GF-D8 (cell line): ENCODE measurements at regions not wholly inside any gene's neighbourhood (a gene's known extent, or its start where the extent isn't known, plus 50 kb on each side); places are given as distances from the start of the nearest gene placed in this dataset.
"Not testable (repeated sequence)": the region's sequence is repeated elsewhere in the genome, so short reads cannot be mapped to it uniquely, and the experiment has no call there.

Experiments
- DNase-seq: peaks from one replicate; lab custom pipeline; 2025; lab: John Stamatoyannopoulos, UW

DNA sequence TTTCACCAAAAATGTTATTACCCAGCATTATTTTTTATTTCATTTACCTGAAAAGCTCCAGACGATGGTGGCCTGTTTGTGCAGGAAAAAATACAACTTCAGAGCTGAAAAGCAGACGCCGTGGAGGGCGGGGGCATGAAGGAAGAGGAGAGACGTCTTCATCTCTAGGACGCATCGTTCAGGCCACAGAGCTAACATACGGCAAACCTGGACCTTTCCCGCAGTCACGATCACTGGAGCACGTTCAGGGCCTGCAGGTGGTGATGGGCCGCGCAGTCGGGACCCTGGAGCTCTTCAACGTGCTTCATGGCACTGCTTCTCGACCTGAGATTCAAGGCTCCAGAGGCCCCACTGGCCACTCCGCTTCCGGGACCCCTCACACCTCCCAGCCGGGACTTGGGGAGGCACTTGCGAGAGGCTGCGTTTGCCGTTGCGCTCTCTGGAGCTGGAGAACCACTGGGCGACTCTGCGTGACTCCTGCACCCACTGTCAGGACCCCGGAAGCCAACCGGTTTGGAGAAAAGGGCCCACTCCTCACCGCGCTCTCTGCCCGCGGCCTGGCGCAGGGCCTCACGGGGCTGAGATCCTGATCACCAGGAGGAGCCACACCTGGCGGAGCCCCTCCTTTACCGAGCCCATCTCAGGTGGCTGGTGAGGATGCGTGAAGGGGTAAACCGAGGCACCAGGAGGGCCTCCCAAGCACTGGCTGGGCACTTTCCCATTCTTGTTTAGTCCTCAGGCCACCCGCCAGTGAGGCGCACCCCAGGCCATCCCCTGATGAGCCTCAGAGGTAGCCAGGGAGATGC lies 164.4 kb upstream of the AFDN start:
- no peak for DNase-seq

DNA sequence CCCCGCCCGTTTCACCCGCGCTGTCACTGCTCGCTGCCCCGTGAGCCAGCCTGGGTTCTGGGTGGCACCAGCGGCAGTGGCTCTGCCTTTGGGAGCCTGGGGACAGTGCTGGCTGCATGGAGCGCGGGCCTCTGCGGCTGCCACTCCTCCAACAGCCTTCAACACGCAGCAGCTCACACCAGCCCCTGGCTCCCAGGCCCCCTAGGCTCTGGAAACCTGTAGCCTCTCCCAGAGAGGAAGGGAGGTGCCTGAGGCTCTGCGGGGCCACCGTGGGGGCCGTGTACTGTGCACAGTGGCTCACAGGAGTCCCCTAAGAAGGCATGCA lies 163.9 kb upstream of the AFDN start:
- no peak for DNase-seq

DNA sequence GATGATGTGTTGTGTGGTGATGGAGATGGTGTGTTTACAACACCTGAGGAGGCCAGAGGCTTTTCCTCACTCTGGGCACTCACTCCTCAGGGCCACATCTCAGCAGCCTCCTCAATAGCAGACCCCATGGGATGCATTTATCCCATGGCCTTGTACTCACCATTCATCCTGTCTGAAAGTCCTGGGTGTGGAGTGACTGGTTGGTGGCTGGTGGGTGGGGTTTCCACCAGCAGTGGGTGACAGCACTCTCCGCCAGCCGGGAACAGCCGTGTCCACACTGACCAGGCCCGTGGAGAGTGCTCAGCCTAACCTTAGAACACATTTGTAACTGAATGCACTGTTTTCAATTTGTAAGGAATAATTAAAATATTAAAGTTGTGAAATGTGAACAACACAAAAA lies 163.4 kb upstream of the AFDN start:
- no peak for DNase-seq

DNA sequence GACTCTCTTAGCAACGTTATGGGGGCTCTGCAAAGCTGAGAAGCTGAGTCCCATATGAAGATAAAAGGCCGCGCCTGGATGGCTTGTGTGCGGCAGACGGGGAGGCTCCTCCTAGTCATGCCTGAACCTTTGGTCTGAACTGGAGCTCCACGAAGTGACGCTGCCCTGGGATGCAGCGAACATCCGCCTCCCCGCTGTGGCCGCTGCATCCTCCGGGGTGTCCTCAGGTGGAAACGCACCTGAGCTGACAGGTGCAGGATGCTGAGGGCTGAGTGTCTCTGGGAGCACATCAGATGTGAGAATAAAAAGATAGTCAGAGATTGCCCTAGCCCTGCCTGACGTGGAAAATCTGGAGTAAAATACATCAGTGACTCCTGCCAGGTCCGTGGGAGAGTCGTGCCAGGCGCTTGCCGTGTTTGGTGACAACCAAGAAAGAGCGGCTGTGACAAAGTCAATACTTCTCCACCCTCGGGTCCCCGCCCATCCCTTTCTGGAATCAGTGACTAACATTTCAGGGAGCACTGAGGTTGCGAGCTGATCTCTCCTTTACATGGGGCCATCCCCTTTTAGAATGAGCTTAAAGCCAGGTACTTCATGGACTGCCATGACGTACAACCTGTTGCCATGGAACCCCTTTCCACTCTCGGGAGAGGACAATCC lies 162.8 kb upstream of the AFDN start:
- DNase-seq: no peak

DNA sequence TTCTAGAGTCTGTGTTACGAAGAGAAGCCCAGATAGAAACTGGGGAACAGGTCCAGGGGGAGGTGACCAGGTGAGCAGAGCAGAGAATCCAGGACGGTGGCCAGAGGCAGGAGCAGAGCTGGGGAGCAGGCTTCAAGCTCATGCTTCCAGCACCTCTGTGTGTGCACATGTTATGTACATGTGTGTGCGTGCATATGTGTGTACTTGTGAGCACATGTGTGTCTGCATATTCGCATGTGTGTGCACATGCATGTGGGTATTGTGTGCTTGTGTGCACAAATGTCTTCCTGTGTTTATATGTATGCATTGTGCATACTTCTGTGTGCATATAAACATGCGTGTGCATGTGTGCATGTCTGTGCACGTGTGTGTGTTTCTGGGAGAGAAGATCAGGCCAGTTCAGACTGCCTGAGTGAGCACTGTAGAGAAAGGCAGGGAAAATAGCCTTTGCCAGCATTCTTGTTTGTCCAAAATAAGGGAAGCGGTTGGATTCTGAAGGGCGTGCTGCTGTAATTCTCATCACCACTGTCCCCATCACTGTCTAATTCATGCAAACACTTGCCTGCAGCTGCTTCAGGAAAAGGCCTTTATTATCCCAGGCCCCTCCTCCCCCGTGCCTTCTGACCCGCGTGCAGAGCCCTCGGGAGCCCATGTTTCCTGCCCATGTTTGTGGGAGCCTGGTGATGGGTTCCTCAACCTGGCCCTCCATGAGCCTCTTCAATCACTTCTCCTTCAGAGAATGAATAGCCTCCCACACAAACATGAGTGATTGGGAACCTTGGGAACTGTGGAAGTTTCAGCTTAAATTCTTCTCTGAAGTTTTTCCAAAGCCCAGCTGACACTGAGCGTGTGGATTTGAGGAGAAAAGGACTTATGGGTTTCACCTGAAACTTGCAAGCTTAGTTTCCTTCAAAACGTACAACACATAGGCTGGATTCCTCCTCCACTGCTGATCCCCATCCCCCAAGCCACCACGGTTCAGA lies 161.7 kb upstream of the AFDN start:
- DNase-seq: no peak

DNA sequence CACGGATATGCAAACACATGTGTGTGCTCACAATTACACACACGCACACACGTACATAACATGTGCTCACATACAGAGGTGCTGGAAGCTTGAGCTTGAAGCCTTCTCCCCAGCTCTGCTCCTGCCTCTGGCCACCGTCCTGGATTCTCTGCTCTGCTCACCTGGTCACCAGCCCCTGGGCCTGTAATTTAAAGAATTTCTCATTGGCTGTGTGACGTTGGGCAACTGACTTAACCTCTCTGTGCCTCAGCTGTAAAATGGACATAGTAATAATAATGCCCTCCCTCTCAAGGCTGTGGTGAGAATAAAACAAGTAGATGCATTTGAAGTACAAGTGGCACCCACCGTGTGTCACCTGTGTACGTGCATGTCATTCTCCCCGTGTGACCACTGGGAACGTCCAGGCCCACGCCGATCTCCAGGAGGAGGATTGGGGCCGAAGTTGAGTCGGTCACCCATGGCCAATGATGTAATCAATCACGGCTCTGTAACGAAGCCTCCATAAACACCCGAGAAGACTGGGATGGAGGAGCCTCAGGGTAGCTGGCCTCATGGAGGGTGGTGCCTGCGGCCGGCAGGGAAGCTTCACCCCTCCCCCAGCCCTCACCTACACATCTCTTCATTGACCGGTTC lies 160.9 kb upstream of the AFDN start:
- no peak for DNase-seq

DNA sequence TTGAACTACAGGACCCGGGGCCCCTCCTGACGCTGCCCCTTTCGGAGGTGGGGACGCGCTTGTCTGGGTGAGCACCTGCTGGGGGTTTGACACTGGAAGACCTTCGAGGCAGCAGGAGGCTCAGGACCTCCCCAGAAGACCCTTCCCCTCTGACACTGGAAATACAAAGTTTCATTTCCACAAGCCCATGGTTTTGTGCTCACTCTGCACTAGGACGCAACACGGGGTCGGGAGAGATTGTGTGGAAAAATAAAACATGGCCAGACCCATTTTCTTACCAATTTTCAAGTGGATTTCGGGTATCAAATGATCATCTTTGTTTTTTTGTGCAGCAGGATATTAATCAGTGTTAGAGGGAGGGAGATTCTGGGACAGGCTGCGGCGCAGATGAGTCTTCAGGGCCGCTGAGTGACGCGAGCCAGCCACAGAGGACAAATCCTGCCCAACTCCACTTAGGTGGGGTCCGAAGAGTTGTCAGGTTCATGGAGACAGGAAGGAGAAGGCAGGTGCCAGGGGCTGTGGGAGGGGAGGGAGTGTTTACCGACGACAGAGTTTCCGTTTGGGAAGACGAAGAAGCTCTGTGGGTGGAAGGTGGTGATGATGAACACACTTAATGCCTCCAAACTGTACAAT lies 160.0 kb upstream of the AFDN start:
- DNase-seq: no peak

DNA sequence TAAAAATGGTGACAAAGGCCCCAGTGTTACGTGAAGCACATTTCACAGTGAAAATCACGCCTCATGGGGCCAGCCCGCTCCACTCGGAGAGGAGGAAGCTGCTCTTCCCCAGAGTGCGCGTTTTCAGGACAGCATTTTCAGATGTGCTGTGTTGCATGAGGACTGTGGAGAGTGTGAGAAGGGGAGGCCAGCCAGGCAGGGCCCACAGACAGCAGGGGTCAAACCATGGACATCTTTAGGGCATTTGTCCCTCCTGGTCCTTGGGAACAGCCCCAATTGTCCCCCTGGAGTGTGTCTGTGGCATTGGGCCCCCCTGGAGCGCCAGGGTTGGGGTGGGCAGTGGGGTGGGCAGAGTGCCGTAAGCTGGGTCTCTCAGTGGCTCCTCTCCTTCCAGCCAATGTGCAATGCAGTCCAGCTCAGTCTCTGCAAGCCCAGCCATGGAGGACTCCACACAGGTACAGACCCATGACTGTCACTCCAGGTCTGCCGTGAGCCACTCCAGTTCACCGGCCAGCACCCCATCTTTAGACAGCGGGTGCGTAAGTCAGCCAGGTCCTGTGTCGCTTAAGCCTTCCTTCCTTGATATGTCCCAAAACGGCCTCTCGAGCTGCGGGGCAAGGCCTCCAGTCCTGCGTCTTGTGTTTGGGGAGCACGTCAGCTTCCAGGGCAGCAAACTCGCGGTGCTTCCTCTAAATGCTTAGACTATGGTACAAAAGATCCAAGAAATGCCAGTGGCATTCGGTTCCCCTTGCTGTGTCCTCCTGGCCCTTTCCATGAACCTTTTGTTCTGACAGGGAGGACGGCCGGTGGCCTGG lies 159.3 kb upstream of the AFDN start:
- no peak for DNase-seq

DNA sequence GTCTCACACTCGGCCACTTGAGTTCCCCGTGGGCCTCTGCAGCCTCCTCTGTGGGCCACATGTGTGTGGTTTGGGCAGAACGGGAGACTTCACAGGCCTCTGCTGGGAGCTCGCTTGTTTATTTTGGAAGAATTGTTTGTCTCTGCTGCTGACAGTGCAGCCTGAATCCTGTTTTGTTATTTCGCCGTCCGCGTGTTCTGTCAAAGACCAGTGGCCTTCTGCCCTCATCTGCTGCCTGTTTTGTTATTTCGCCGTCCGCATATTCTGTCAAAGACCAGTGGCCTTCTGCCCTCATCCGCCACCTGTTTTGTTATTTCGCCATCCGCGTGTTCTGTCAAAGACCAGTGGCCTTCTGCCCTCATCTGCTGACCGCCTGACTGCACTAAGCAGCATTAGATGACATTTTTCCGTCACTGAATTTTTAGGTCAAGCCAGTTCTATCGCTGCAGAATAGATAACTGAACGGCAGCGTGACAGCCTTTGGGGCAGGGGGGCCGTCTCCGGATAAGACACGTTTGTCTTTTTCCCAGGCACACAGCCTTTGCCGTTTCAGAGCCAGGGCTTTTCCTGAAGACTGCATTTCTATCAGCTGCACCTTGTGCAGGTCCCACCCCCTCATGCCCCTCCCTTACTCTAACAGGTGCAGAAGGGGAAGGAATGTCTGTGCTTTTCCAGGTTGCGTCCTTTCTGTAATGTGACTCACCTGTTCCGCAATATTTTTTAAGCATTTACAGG lies 158.5 kb upstream of the AFDN start:
- DNase-seq: no peak

DNA sequence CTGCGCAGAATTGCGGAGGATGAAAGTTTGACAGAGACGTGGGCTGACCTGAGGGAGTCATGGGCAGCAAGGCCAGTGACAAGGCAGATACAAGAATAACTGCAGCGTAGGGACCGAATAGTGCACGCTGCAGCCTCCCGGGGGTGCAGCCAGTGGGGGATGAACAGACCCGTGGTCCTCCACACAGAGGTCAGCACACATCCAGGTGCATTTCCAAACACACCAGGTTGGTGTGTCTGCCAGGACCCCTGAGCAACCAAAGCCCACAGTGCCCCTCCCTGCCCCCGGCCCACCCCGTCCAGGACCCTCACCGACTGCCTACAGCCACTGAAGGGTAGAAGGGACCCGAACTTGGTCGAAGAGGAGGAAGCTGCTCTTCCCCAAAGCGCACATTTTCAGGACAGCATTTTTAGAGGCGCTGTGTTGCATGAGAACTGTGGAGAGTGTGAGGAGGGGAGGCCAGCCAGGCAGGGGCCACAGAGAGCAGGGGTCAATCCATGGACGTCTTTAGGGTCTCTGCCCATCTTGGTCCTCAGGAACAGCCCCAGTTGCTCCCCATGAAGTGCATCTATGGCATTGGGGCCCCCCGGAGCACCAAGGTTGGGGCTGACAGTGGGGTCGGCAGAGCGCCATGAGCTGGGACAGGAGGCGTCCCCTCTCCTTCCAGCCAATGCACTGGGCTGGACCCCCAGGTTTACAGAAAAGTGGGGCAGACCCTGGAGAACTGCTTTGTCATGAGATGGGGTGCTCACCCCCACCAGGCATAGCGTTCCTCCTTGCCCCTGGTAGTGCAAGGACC lies 157.8 kb upstream of the AFDN start:
- no peak for DNase-seq

DNA sequence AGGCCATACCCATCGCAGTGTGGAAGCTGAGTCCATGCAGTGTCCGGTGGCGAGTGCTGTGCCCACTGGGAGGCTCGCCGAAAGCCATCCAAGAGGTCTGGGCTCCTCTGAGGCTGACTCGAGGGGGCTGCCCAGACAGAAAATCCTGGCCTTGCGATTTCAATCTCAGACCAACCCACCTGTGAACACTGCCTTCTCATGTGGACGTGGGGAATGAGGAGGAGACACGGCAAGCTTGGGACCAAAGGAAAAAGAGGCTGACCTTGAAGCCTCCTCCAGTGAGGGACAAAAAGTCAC lies 157.2 kb upstream of the AFDN start:
- DNase-seq: no peak

DNA sequence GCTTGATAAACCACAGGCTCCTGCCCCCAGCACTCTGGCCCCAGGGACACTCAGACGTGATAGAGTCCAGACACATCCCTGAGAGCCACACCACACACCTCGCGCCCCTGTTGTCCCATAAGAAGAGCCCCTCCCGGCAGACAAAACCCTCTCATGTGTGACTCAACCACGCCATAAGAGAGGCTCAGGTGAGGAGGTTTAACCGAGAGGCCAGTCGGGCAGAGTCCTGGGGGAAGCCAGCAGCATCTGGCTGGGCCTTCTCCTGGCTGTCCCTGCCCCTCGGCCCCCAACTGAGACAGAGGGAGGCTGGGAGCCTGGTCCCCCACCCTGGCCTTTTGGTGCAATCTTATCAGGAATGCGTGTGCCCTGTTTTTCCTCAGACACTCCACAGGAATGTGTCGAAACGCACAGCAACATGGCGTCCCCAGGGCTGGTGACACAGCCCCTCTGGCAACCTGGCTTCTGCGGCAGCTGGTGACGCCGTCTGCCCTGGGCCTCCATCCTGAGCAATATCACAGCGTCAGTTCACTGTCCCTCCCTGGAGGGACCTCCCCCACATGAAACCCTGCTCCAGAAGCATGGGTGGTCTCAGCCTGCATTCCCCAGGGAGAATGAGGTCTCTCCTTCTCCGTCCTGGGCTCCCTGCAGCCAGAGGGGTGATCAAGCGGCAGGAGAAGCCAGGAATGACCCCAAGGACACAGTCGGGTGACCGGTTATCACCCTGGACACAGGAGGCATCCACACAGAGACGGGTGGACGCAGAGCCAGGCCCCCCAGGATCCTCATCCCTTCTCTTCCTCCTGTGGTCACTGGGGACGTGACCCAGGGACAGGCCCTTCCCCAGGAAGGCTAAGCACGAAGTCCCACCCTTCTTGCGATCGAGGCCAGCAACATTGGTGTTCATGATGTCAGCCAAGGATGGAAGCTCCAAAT lies 156.6 kb upstream of the AFDN start:
- no peak for DNase-seq

DNA sequence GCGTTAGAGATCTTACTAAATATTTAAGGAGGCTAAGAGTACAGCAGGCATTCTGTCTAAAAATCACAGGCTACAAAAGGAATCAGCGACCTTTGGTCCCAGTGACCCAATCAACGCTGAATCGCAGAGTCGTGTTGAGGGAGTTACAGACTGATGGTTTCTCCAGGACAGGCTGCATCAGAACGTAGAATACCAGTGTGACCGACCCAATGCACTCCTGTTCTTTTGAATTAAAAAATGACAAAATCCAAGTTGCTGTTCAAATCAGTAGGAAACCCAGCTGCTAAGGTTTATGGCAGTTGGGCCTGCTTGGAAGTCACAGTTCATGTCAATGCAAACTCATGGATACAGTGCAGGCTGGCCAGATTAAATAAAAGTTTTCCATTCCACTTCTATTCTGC lies 155.8 kb upstream of the AFDN start:
- DNase-seq: no peak

DNA sequence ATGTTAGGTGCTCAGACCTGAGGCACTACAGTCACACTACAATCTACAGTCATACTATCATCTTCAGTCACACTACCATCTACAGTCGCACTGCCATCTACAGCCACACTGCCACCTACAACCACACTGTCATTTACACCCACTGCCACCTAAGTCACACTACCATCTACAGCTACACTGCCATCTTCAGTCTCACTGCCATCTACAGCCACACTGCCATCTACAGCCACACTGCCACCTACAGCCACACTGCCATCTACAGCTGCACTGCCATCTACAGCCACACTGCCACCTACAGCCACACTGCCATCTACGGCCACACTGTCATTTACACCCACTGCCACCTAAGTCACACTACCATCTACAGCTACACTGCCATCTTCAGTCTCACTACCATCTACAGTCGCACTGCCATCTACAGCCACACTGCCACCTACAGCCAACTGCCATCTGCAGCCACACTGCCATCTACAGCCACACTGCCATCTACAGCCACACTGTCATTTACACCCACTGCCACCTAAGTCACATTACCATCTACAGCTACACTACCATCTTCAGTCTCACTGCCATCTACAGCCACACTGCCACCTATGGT lies 155.2 kb upstream of the AFDN start:
- not testable (repeated sequence) for DNase-seq

DNA sequence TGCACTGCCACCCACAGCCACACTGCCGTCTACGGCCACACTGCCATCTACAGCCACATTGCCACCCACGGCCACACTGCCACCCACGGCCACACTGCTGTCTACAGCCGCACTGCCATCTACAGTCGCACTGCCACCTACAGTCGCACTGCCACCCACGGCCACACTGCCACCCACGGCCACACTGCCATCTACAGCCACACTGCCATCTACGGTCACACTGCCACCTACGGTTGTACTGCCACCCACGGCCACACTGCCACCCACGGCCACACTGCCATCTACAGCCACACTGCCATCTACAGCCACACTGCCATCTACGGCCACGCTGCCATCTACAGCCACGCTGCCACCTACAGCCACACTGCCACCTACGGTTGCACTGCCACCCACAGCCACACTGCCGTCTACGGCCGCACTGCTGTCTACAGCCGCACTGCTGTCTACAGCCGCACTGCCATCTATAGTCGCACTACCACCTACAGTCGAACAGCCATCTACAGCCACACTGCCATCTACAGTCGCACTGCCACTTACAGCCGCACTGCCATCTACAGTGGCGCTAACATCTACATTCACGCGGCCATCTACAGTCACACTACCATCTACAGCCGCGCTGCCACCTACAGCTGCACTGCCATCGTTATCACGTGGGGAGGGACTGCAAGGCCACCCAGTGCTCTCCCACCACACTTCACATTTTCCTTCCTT lies 154.6 kb upstream of the AFDN start:
- DNase-seq: no peak

DNA sequence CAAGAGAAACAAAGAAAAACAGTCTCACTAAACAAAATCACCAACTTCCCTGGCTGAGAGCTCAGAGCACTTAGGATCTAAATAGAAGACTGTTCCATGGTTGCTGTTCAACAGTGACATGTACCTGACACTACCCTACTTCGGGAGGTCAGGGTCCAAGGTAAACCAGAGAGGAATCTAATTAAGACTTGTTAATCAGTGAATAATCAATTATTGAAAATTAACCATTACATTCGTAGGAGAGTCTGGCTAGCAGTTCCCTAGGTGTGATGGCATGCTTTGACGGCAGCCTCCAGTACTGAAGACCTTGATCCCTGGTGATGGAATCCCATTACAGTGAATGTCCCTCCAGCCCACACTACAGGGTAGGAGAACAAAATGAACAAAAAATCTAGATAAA lies 154.0 kb upstream of the AFDN start:
- DNase-seq: no peak

DNA sequence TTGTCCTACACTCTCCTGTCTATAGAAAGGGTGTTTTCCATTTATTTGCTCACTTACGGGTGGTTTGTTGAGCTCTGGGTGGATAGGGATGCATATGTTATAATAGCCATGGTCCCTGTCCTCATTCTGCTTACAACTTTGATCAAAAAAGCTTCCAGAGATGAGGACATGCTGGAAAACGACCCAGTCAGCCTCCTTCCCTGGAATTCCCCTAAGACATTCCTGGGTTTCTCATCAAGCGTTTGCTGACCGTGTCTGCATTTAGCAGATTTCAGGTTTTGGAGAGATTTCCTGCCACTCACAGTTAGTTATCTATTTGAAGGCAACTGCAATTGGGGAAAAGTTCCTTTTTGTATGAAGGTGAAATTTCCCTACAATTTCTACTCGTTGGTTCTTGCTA lies 152.8 kb upstream of the AFDN start:
- no peak for DNase-seq
